Choroid plexus epithelial cell (primary cell): ENCODE measurements at regions not wholly inside any gene's neighbourhood (a gene's known extent, or its start where the extent isn't known, plus 50 kb on each side); places are given as distances from the start of the nearest gene placed in this dataset.

ENCODE experiments used
- DNase-seq: peaks from one replicate; pipeline ENCODE4 v3.0.0-alpha.2; 2010; ENCODE audit warnings: low read depth
- H3K4me3 ChIP-seq: 2 replicates; pipeline ENCODE4 v1.5.1; 2011; ENCODE audit warnings: low read depth, mild to moderate bottlenecking, control low read depth, low read length, moderate library complexity
- TF ChIP-seq, protein P1 (sequence below): conservative IDR thresholded peaks from 2 replicates; pipeline ENCODE4 v1.5.1; 2011; ENCODE audit warnings: low read depth, mild to moderate bottlenecking, control low read depth, inconsistent platforms, low read length, moderate library complexity

DNA sequence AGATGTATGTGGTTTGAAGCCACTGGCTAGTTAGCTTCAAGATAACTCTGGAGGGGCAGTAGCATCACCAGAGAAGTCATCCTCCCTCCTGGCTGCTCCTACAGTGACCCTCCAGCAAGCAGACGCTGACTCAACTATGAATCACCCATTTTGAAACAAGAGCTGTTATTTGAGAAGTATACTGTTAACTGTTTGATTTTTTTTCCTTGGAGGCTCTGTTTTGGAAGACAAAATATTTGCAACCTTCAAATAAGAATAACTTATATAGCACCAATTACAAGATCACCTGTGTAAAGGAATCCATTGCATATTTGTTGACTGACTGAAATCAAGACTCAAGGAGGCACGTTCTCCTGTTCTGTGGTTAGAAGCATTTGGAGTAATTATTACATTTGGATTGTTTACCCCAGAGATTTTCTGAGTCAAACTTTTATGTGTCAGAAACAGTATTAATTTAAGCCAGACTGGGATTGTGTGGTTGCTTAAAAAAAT, 313.8 kb downstream of the MTX2 start:
- peak; percentile 96 for DNase-seq
- H3K4me3 ChIP-seq, result no peak overlapping the region
- TF ChIP-seq, protein P1, sequence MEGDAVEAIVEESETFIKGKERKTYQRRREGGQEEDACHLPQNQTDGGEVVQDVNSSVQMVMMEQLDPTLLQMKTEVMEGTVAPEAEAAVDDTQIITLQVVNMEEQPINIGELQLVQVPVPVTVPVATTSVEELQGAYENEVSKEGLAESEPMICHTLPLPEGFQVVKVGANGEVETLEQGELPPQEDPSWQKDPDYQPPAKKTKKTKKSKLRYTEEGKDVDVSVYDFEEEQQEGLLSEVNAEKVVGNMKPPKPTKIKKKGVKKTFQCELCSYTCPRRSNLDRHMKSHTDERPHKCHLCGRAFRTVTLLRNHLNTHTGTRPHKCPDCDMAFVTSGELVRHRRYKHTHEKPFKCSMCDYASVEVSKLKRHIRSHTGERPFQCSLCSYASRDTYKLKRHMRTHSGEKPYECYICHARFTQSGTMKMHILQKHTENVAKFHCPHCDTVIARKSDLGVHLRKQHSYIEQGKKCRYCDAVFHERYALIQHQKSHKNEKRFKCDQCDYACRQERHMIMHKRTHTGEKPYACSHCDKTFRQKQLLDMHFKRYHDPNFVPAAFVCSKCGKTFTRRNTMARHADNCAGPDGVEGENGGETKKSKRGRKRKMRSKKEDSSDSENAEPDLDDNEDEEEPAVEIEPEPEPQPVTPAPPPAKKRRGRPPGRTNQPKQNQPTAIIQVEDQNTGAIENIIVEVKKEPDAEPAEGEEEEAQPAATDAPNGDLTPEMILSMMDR, result no peak

DNA sequence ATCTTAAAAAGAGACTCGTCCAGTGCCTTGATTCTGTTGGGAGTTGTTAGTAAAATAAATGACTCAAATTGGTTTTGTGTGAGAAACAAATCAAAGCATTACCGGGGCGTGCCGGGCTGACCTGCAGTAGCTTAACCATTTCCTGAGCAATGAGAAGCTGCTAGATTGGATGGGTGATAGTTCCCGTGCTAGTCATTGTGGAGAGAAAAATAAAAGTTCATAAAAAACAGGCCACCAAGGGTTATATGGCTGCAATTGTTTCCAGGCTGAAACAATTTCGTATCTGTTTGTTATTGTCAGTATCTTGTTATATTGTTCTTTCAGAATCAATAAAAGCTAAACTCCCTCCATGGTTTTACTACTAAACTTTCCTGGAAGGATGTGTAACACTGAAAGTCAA, 314.4 kb downstream of the MTX2 start:
- TF ChIP-seq, protein P1, result no peak
- peak; percentile 48 for DNase-seq

DNA sequence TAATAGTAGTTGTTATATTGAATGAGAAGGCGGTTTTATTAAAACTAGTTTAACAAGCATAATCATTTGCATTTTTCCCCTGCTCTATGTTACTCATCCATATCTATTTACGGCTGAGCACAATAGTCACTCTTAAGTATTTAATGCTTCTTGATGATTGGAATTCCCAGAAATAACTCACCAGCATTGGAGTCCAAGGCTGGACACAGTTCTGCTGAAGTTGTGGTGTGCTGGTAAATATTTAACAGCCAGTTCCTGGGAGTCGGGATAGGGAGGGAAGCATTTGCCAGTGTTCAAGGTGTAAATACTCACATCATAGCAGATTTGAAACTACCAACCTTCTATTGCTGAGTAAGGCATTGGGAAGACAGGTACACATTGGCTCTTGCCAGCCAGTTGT, 315.1 kb downstream of the MTX2 start:
- no peak overlapping the region for H3K4me3 ChIP-seq
- DNase-seq, result no peak
- TF ChIP-seq, protein P1, result no peak

More for the DNA sequence above, 314.4 kb downstream of the MTX2 start:
- H3K4me3 ChIP-seq, result no peak overlapping the region

DNA sequence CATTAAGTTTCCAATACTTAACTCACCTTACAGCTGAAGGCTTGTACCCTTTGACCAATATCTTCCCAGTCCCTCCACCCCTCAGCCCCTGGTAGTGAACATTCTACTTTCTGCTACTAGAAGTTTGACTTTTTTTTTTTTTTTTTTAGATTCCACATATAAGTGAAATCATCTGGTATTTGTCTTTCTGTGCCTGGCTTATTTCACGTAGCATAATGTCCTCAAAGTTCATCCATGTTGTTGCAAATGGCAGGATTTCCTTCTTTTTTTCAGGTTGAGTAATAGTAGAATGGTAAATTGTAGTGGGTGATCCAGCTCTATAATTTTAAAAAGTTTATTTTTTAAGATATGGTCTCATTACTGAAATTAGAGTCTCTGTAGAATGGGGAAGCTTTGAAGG, 316.0 kb downstream of the MTX2 start:
- TF ChIP-seq, protein P1, result no peak
- DNase-seq, result no peak
- no peak overlapping the region for H3K4me3 ChIP-seq

DNA sequence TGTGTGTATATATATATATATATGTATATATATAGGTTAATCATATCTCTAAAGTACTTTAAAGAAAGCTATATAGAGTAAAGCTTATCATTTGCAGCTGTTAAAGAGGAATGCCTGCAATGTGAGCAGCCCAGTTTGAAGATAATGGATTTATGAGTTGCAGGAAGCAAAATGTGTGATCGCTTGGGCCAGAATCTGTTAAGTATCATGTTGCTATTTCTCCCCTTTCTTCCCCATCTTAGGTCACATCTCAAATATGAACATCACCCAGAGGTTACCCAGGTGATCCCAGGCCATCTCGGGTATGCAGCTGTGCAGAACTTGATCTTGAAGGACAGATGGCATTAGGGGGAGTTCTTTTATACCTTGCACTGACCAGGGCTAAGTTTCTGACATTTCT, 316.5 kb downstream of the MTX2 start:
- TF ChIP-seq, protein P1, result no peak
- H3K4me3 ChIP-seq, result no peak overlapping the region
- no peak for DNase-seq

DNA sequence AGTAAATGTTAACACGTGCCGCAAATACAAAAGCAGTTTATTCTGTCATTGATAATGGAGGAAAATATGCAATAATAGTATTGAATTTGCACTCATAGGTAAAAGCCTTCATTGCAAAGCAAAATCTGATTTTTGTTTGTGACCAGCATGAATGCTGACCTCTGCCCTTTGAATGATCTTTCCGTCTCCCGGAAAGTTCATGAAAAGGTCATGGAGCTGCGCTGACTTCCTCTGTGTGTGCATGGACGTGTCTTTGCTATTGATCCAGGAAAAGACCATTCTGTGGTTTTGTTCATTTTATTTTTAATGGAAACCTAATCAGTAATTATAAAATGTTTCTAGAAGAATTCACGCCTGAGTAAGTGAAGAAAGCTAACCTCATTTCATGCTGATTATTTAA, 320.0 kb downstream of the MTX2 start:
- TF ChIP-seq, protein P1, result no peak
- no peak for DNase-seq
- H3K4me3 ChIP-seq, result no peak overlapping the region

DNA sequence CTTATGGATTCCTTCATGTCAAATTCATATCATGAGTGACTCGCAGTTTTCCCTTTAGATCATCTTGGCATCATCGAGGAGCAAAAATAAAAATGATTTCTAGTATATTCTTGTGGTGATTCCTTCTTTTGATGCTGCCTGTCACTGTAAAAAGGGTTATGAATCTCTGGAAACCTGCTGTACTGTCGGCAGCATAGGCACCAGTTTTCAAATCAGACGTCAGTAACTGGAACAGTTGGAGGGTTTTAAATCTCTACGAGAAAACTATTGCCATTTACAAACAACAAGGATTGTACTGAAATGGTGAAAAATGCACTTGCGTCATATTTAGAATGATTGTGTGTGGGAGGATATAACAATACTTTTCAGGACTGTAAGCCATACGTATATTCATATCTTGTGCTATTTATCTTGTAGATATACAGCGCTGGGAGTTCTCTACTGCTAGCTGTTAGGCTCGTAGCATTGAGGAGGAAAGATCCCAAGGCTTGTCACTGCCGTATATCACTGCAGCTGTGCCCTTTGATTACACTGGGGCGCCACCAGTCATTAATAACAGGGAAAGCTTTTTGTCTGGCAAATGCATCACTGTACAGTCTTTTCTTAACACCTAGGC, 320.7 kb downstream of the MTX2 start:
- no peak overlapping the region for H3K4me3 ChIP-seq
- DNase-seq, result peak; percentile 8
- TF ChIP-seq, protein P1, result no peak
